Panc1 (cell line): ENCODE measurements at regions not wholly inside any gene's neighbourhood (a gene's known extent, or its start where the extent isn't known, plus 50 kb on each side); places are given as distances from the start of the nearest gene placed in this dataset.

Source experiments
- POLR2AphosphoS5 ChIP-seq: IDR thresholded peaks from 2 replicates; pipeline ENCODE4 v1.6.1; 2012; ENCODE audit warnings: mild to moderate bottlenecking, low read depth, low read length, moderate library complexity
- REST ChIP-seq, 2 experiments: IDR thresholded peaks; 2 replicates each; pipeline ENCODE4 v1.6.1; 2011 to 2012; ENCODE audit warnings: low read depth in 2 of 2, control low read depth in 1 of 2, low read length in 1 of 2, mild to moderate bottlenecking in 1 of 2, moderate library complexity in 1 of 2; ENCODE audit not compliant: insufficient read depth in 1 of 2
- TF ChIP-seq, protein P1 (sequence below): fragments of 450-650 bp; IDR thresholded peaks from 2 replicates; pipeline ENCODE4 v1.5.1; 2017; ENCODE audit warnings: mild to moderate bottlenecking

DNA sequence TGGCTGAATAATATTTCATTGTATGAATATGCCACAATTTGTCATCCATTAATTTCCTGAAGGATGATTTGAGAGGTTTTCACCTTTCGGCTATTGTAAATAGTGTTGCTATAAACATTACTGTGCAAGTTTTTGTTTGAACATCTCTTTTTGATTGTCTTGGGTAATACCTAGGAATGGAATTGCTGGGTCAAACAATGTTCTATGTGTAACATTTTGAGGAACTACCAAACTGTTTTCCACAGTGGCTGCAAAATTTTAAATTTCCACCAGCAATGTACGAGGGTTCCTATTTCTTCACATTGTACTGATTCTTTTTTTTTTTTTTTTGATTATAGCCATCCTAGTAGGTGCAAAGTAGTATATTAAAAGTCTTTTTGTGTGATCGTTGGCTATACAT is 63.8 kb upstream of the ANKH start:
- TF ChIP-seq, protein P1, sequence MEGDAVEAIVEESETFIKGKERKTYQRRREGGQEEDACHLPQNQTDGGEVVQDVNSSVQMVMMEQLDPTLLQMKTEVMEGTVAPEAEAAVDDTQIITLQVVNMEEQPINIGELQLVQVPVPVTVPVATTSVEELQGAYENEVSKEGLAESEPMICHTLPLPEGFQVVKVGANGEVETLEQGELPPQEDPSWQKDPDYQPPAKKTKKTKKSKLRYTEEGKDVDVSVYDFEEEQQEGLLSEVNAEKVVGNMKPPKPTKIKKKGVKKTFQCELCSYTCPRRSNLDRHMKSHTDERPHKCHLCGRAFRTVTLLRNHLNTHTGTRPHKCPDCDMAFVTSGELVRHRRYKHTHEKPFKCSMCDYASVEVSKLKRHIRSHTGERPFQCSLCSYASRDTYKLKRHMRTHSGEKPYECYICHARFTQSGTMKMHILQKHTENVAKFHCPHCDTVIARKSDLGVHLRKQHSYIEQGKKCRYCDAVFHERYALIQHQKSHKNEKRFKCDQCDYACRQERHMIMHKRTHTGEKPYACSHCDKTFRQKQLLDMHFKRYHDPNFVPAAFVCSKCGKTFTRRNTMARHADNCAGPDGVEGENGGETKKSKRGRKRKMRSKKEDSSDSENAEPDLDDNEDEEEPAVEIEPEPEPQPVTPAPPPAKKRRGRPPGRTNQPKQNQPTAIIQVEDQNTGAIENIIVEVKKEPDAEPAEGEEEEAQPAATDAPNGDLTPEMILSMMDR = no peak
- TF ChIP-seq REST (IDR thresholded peaks at IDR 0.05; ENCODE audit: insufficient read depth in 1 of 2, low read depth in 2 of 2, low read length in 1 of 2) (no peak), POLR2AphosphoS5 (no peak)
